ENCODE measurements at regions not wholly inside any gene's neighbourhood (a gene's known extent, or its start where the extent isn't known, plus 50 kb on each side); places are given as distances from the start of the nearest gene placed in this dataset.

DNA sequence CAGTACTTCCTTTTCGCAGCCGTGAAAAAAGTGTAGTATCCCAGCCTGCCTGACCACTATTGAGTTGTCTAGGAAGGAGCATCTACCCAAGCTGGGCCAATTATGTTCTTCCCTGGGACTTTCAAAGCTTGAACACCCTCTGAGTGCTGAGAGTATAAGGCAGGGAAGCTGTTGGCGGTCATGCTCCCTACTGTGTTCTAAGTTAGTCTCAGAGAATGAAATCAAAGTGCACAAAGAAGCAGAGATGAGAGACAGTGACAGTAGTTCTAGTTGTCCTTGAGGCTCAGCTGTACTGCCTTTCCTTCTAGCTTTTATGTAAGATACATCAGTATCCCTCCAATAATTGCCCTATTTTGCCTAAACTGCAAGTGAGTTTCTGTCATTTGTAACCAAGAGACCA, 427.1 kb upstream of the SEL1L start:
- TF ChIP-seq, protein P1, sequence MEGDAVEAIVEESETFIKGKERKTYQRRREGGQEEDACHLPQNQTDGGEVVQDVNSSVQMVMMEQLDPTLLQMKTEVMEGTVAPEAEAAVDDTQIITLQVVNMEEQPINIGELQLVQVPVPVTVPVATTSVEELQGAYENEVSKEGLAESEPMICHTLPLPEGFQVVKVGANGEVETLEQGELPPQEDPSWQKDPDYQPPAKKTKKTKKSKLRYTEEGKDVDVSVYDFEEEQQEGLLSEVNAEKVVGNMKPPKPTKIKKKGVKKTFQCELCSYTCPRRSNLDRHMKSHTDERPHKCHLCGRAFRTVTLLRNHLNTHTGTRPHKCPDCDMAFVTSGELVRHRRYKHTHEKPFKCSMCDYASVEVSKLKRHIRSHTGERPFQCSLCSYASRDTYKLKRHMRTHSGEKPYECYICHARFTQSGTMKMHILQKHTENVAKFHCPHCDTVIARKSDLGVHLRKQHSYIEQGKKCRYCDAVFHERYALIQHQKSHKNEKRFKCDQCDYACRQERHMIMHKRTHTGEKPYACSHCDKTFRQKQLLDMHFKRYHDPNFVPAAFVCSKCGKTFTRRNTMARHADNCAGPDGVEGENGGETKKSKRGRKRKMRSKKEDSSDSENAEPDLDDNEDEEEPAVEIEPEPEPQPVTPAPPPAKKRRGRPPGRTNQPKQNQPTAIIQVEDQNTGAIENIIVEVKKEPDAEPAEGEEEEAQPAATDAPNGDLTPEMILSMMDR (IDR thresholded peaks at IDR 0.05): no peak
- no peak for TF ChIP-seq POLR2A (IDR thresholded peaks at IDR 0.05)
